ENCODE measurements at regions not wholly inside any gene's neighbourhood (a gene's known extent, or its start where the extent isn't known, plus 50 kb on each side); places are given as distances from the start of the nearest gene placed in this dataset.

- TF ChIP-seq, protein P1, sequence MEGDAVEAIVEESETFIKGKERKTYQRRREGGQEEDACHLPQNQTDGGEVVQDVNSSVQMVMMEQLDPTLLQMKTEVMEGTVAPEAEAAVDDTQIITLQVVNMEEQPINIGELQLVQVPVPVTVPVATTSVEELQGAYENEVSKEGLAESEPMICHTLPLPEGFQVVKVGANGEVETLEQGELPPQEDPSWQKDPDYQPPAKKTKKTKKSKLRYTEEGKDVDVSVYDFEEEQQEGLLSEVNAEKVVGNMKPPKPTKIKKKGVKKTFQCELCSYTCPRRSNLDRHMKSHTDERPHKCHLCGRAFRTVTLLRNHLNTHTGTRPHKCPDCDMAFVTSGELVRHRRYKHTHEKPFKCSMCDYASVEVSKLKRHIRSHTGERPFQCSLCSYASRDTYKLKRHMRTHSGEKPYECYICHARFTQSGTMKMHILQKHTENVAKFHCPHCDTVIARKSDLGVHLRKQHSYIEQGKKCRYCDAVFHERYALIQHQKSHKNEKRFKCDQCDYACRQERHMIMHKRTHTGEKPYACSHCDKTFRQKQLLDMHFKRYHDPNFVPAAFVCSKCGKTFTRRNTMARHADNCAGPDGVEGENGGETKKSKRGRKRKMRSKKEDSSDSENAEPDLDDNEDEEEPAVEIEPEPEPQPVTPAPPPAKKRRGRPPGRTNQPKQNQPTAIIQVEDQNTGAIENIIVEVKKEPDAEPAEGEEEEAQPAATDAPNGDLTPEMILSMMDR (IDR thresholded peaks at IDR 0.05): no peak
- TF ChIP-seq ZFX (IDR thresholded peaks at IDR 0.05; ENCODE audit: borderline replicate concordance): no peak
These were observed 118.3 kb upstream of the NEDD4L start for GRCh38 chr18:57925706-57926105.

All from 22Rv1 (cell line).